ENCODE measurements at regions not wholly inside any gene's neighbourhood (a gene's known extent, or its start where the extent isn't known, plus 50 kb on each side); places are given as distances from the start of the nearest gene placed in this dataset.

GRCh38 chr2:16939771-16940170 is 274.1 kb upstream of the CYRIA start:
- no peak for DNase-seq (ENCODE audit: low read depth)
- POLR2A ChIA-PET: no interaction called here
- CTCF ChIA-PET: no interaction called here
- no peak for TF ChIP-seq CTCF (IDR thresholded peaks at IDR 0.05; ENCODE audit: insufficient read depth, low read depth, low read length)
- no peaks in the 10 kb centered on the region for H3K27me3 ChIP-seq (ENCODE audit: control insufficient read depth, insufficient read depth, low read length)
- H3K36me3 ChIP-seq (ENCODE audit: control insufficient read depth, insufficient read depth, low read length): no peaks in the 10 kb centered on the region
- no peak overlapping the region for H3K4me3 ChIP-seq (ENCODE audit: low read depth, low read length)

- Histone ChIP-seq H3K27me3 (ENCODE audit: control insufficient read depth, insufficient read depth, low read length) (no peaks in the 10 kb centered on the region), H3K4me3 (ENCODE audit: low read depth, low read length) (no peak overlapping the region), H3K36me3 (ENCODE audit: control insufficient read depth, insufficient read depth, low read length) (no peaks in the 10 kb centered on the region)
- DNase-seq (ENCODE audit: low read depth): no peak
- no peak for TF ChIP-seq CTCF (IDR thresholded peaks at IDR 0.05; ENCODE audit: insufficient read depth, low read depth, low read length)
- ChIA-PET POLR2A (no interaction called here), CTCF (interaction anchor here (0.5 kb wide), 1 partner anchor 910 kb away, joined by 5 read pairs; no protein-coding TSS in a partner anchor)
These were observed 267.7 kb upstream of the CYRIA start for GRCh38 chr2:16933355-16933754.

- Histone ChIP-seq H3K4me3 (ENCODE audit: low read depth, low read length) (no peak overlapping the region), H3K36me3 (ENCODE audit: control insufficient read depth, insufficient read depth, low read length) (no peaks in the 10 kb centered on the region), H3K27me3 (ENCODE audit: control insufficient read depth, insufficient read depth, low read length) (no peaks in the 10 kb centered on the region)
- ChIA-PET CTCF (no interaction called here), POLR2A (no interaction called here)
- TF ChIP-seq CTCF (IDR thresholded peaks at IDR 0.05; ENCODE audit: insufficient read depth, low read depth, low read length): no peak
- DNase-seq (ENCODE audit: low read depth): no peak
These were observed 267.2 kb upstream of the CYRIA start for GRCh38 chr2:16932826-16933225.

- POLR2A ChIA-PET: no interaction called here
- no peak for DNase-seq (ENCODE audit: low read depth)
- TF ChIP-seq CTCF (IDR thresholded peaks at IDR 0.05; ENCODE audit: insufficient read depth, low read depth, low read length): no peak
- CTCF ChIA-PET: no interaction called here
- no peak overlapping the region for H3K4me3 ChIP-seq (ENCODE audit: low read depth, low read length)
- no peaks in the 10 kb centered on the region for H3K27me3 ChIP-seq (ENCODE audit: control insufficient read depth, insufficient read depth, low read length)
- no peaks in the 10 kb centered on the region for H3K36me3 ChIP-seq (ENCODE audit: control insufficient read depth, insufficient read depth, low read length)
These were observed 265.8 kb upstream of the CYRIA start for GRCh38 chr2:16931441-16931840.

- POLR2A ChIA-PET: no interaction called here
These were observed 261.8 kb upstream of the CYRIA start for GRCh38 chr2:16927398-16927797.

More at GRCh38 chr2:16927398-16927797, 261.8 kb upstream of the CYRIA start:
- TF ChIP-seq CTCF (IDR thresholded peaks at IDR 0.05; ENCODE audit: insufficient read depth, low read depth, low read length): no peak
- no peak for DNase-seq (ENCODE audit: low read depth)
- no peaks in the 10 kb centered on the region for H3K27me3 ChIP-seq (ENCODE audit: control insufficient read depth, insufficient read depth, low read length)
- H3K4me3 ChIP-seq (ENCODE audit: low read depth, low read length): no peak overlapping the region
- CTCF ChIA-PET: no interaction called here
- H3K36me3 ChIP-seq (ENCODE audit: control insufficient read depth, insufficient read depth, low read length): no peaks in the 10 kb centered on the region

Measured in BJ (cell line).